ENCODE measurements at regions not wholly inside any gene's neighbourhood (a gene's known extent, or its start where the extent isn't known, plus 50 kb on each side); places are given as distances from the start of the nearest gene placed in this dataset.
"Not testable (repeated sequence)": the region's sequence is repeated elsewhere in the genome, so short reads cannot be mapped to it uniquely, and the experiment has no call there.

GRCh38 chrX:27251369-27251768 is 211.8 kb downstream of the PPP4R3C start:
- no peak overlapping the region for H3K4me3 ChIP-seq (replicated peaks; ENCODE audit: low read depth, low read length)
- TF ChIP-seq CTCF (IDR thresholded peaks at IDR 0.05; ENCODE audit: low read length, missing control alignments), result no peak
- no peak for DNase-seq (ENCODE audit: low read depth)

GRCh38 chrX:27242581-27242980 is 220.6 kb downstream of the PPP4R3C start:
- H3K4me3 ChIP-seq (replicated peaks; ENCODE audit: low read depth, low read length), result no peak overlapping the region
- TF ChIP-seq CTCF (IDR thresholded peaks at IDR 0.05; ENCODE audit: low read length, missing control alignments), result no peak
- DNase-seq (ENCODE audit: low read depth), result no peak

- no peak for DNase-seq (ENCODE audit: low read depth)
- H3K4me3 ChIP-seq (replicated peaks; ENCODE audit: low read depth, low read length), result no peak overlapping the region
- TF ChIP-seq CTCF (IDR thresholded peaks at IDR 0.05; ENCODE audit: low read length, missing control alignments), result no peak
Observed at GRCh38 chrX:27241981-27242380, 221.2 kb downstream of the PPP4R3C start.

GRCh38 chrX:27240042-27240441 is 223.1 kb downstream of the PPP4R3C start:
- H3K4me3 ChIP-seq (replicated peaks; ENCODE audit: low read depth, low read length); DNase-seq (ENCODE audit: low read depth): not testable (repeated sequence)

GRCh38 chrX:27236681-27237080 is 226.5 kb downstream of the PPP4R3C start:
- TF ChIP-seq CTCF (IDR thresholded peaks at IDR 0.05; ENCODE audit: low read length, missing control alignments), result no peak
- no peak overlapping the region for H3K4me3 ChIP-seq (replicated peaks; ENCODE audit: low read depth, low read length)
- DNase-seq (ENCODE audit: low read depth), result no peak

GRCh38 chrX:27229721-27230120 is 233.4 kb downstream of the PPP4R3C start:
- TF ChIP-seq CTCF (IDR thresholded peaks at IDR 0.05; ENCODE audit: low read length, missing control alignments), result no peak
- no peak for DNase-seq (ENCODE audit: low read depth)
- H3K4me3 ChIP-seq (replicated peaks; ENCODE audit: low read depth, low read length), result no peak overlapping the region

GRCh38 chrX:27222661-27223060 is 240.5 kb downstream of the PPP4R3C start:
- TF ChIP-seq CTCF (IDR thresholded peaks at IDR 0.05; ENCODE audit: low read length, missing control alignments), result no peak
- no peak for DNase-seq (ENCODE audit: low read depth)
- no peak overlapping the region for H3K4me3 ChIP-seq (replicated peaks; ENCODE audit: low read depth, low read length)

GRCh38 chrX:27186671-27187070 is 276.5 kb downstream of the PPP4R3C start:
- peak; percentile 46 for DNase-seq (ENCODE audit: low read depth)
- TF ChIP-seq CTCF (IDR thresholded peaks at IDR 0.05; ENCODE audit: low read length, missing control alignments), result peak; percentile 59
- no peak overlapping the region for H3K4me3 ChIP-seq (replicated peaks; ENCODE audit: low read depth, low read length)

All from fibroblast of pulmonary artery (primary cell).